ENCODE measurements at regions not wholly inside any gene's neighbourhood (a gene's known extent, or its start where the extent isn't known, plus 50 kb on each side); places are given as distances from the start of the nearest gene placed in this dataset.

DNA sequence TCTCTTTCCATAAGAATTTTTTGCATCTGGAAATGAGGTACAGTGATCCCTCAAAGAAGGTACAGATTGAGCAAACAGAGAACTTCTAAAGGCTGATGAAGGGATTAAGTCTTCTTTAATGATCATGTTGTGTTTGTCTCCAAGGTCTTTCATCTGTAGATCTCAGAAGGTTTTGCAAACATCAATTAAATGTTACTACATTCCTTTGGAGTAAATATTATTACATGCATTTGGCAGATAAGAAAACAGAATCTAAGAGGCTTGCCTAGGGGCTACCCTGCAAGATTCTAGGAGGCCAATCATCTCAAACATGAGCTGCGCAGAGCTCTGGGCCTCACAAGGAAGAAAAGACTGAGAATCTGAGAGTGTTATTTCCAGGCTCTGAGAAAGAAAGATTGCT lies 70.9 kb upstream of the LPP start:
- DNase-seq (ENCODE audit: low read depth in 1 of 2, low spot score in 1 of 2) (no peak), FAIRE-seq (no peak), ATAC-seq (no peak)
- ChIA-PET CTCF (no interaction called here), POLR2A (no interaction called here)
- Histone ChIP-seq H3K4me3 (no peak overlapping the region), H3K27ac (no peak overlapping the region), H3K4me1 (no peaks in the 10 kb centered on the region), H3K9me3 (peaks cover 6% of the 10 kb centered on the region; the same call in 1 of the 3 replicates), H3K4me2 (no peak overlapping the region)
- no peak for TF ChIP-seq NPAS2 (CRISPR knock-in tag; IDR thresholded peaks at IDR 0.05; ENCODE audit: borderline replicate concordance)
- WGBS (ENCODE audit: missing lambda C conversion rate) = 89% methylated on average over 1 of the region's 1 CpG

DNA sequence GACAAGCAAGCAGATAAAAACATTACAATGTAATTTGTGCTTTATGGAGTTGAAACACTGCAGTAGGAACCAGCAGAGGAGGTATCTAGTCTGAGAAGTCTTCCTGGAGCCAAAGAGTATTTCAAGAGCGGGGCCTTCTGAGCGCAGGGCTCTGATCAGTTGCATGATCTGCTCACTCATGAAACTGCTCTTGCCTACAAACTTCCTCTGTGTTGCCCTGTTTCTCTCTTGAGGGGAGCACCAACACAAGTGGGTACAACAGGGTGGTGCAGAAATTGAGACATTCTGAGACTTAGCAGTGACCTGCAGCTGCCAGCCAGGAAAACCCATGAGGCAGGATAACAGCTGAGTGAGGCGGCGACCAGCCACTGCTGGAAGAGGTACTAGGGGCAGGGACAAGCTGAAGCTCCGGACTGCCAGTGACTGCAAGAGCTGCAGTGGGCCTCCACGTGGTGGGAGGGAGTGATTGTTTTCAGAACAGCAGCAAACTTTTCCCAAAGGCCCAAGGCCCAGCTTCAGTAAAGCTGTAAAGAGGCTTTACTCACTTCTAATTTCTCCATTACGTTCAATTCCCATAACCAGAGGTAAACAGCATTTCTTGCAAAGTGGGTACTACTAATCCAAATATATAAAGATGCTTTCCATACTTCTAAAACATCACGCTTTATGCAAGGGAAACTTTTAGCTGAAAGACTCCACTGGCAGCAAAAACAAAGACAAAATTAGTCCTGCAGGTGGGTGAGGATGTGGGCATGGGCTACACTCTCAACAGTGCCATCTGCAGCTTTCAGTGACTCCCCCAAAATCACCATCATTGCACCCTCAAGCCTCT lies 69.0 kb upstream of the LPP start:
- Histone ChIP-seq H3K4me2 (no peak overlapping the region), H3K27ac (no peak overlapping the region), H3K4me1 (no peaks in the 10 kb centered on the region), H3K4me3 (no peak overlapping the region), H3K9me3 (peaks cover 5% of the 10 kb centered on the region; the same call in 1 of the 3 replicates)
- DNase-seq (ENCODE audit: low read depth in 1 of 2, low spot score in 1 of 2) = no peak
- no peak for FAIRE-seq
- 71% methylated on average over 8 of the region's 8 CpGs for WGBS (ENCODE audit: missing lambda C conversion rate)
- TF ChIP-seq FOSL2 (IDR thresholded peaks at IDR 0.05) (no peak), FOSL2 (CRISPR knock-in tag; IDR thresholded peaks at IDR 0.05) (no peak), CEBPB (IDR thresholded peaks at IDR 0.05) (no peak), JUN (IDR thresholded peaks at IDR 0.05) (no peak), ZC3H11A (IDR thresholded peaks at IDR 0.05) (no peak), ZNF302 (CRISPR knock-in tag; IDR thresholded peaks at IDR 0.05) (no peak), MAFK (IDR thresholded peaks at IDR 0.05; ENCODE audit: partially characterized antibody) (no peak), JUNB (IDR thresholded peaks at IDR 0.05) (no peak), ESRRA (IDR thresholded peaks at IDR 0.05; ENCODE audit: borderline replicate concordance, low read length) (no peak), ZSCAN20 (CRISPR knock-in tag; IDR thresholded peaks at IDR 0.05) (no peak), POLR2AphosphoS2 (conservative IDR thresholded peaks at IDR 0.05; ENCODE audit: low read length) (no peak), CHD2 (IDR thresholded peaks at IDR 0.05; ENCODE audit: low read length, partially characterized antibody) (no peak), RFX5 (IDR thresholded peaks at IDR 0.05) (no peak), RNF2 (IDR thresholded peaks at IDR 0.05; ENCODE audit: borderline replicate concordance, low read depth) (no peak), NR3C1 (IDR thresholded peaks at IDR 0.05) (no peak), HEYL (CRISPR knock-in tag; IDR thresholded peaks at IDR 0.05) (no peak), FOXS1 (CRISPR knock-in tag; IDR thresholded peaks at IDR 0.05) (no peak), POLR2A (IDR thresholded peaks at IDR 0.05; ENCODE audit: low read length) (no peak)
- TF ChIP-seq, protein P1, sequence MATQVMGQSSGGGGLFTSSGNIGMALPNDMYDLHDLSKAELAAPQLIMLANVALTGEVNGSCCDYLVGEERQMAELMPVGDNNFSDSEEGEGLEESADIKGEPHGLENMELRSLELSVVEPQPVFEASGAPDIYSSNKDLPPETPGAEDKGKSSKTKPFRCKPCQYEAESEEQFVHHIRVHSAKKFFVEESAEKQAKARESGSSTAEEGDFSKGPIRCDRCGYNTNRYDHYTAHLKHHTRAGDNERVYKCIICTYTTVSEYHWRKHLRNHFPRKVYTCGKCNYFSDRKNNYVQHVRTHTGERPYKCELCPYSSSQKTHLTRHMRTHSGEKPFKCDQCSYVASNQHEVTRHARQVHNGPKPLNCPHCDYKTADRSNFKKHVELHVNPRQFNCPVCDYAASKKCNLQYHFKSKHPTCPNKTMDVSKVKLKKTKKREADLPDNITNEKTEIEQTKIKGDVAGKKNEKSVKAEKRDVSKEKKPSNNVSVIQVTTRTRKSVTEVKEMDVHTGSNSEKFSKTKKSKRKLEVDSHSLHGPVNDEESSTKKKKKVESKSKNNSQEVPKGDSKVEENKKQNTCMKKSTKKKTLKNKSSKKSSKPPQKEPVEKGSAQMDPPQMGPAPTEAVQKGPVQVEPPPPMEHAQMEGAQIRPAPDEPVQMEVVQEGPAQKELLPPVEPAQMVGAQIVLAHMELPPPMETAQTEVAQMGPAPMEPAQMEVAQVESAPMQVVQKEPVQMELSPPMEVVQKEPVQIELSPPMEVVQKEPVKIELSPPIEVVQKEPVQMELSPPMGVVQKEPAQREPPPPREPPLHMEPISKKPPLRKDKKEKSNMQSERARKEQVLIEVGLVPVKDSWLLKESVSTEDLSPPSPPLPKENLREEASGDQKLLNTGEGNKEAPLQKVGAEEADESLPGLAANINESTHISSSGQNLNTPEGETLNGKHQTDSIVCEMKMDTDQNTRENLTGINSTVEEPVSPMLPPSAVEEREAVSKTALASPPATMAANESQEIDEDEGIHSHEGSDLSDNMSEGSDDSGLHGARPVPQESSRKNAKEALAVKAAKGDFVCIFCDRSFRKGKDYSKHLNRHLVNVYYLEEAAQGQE (IDR thresholded peaks at IDR 0.05) = no peak
- TF ChIP-seq, protein P2, sequence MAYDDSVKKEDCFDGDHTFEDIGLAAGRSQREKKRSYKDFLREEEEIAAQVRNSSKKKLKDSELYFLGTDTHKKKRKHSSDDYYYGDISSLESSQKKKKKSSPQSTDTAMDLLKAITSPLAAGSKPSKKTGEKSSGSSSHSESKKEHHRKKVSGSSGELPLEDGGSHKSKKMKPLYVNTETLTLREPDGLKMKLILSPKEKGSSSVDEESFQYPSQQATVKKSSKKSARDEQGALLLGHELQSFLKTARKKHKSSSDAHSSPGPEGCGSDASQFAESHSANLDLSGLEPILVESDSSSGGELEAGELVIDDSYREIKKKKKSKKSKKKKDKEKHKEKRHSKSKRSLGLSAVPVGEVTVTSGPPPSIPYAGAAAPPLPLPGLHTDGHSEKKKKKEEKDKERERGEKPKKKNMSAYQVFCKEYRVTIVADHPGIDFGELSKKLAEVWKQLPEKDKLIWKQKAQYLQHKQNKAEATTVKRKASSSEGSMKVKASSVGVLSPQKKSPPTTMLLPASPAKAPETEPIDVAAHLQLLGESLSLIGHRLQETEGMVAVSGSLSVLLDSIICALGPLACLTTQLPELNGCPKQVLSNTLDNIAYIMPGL (CRISPR knock-in tag; IDR thresholded peaks at IDR 0.05; ENCODE audit: borderline replicate concordance) = no peak
- TF ChIP-seq, protein P3, sequence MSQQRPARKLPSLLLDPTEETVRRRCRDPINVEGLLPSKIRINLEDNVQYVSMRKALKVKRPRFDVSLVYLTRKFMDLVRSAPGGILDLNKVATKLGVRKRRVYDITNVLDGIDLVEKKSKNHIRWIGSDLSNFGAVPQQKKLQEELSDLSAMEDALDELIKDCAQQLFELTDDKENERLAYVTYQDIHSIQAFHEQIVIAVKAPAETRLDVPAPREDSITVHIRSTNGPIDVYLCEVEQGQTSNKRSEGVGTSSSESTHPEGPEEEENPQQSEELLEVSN (IDR thresholded peaks at IDR 0.05; ENCODE audit: borderline replicate concordance, low read depth) = no peak
- CTCF ChIA-PET = interaction anchor here (0.7 to 1.0 kb wide), 2 partner anchors 10 to 345 kb away, joined by 3 to 4 read pairs; no protein-coding TSS in a partner anchor
- POLR2A ChIA-PET = no interaction called here
- no peak for ATAC-seq

Measured in A549 (cell line).